Lower lobe of right lung (tissue), 2 donors: ENCODE measurements at regions not wholly inside any gene's neighbourhood (a gene's known extent, or its start where the extent isn't known, plus 50 kb on each side); places are given as distances from the start of the nearest gene placed in this dataset.

ENCODE experiments used
- ATAC-seq, 2 donors: fragments of 200-7000 bp; cut with Tn5 transposase; one replicate each; pipeline ENCODE4 v1.9.1; 2020 to 2022; ENCODE audit warnings: mild to moderate bottlenecking in 2 of 2, moderate library complexity in 2 of 2
- DNase-seq: peaks from one replicate; pipeline ENCODE4 v3.0.0-alpha.2; 2020
- H3K27ac ChIP-seq: fragments of 200-600 bp; one replicate; pipeline ENCODE4 v1.8.0; 2022
- H3K27me3 ChIP-seq: fragments of 200-600 bp; one replicate; pipeline ENCODE4 v1.8.0; 2022; ENCODE audit warnings: low read depth
- H3K36me3 ChIP-seq: fragments of 200-600 bp; one replicate; pipeline ENCODE4 v1.8.0; 2022; ENCODE audit warnings: mild to moderate bottlenecking
- H3K4me1 ChIP-seq: fragments of 200-600 bp; one replicate; pipeline ENCODE4 v1.8.0; 2022
- H3K4me3 ChIP-seq: fragments of 200-600 bp; one replicate; pipeline ENCODE4 v1.8.0; 2022; ENCODE audit warnings: mild to moderate bottlenecking
- H3K9me3 ChIP-seq: fragments of 200-600 bp; one replicate; pipeline ENCODE4 v1.8.0; 2022
- intact Hi-C: fragments of 100-400 bp; cut with DNase I; formaldehyde crosslinking; loops from one replicate; pipeline ENCODE4 v1.11.0; 2022
- TF ChIP-seq, protein P1 (sequence below): fragments of 200-600 bp; IDR thresholded peaks from one replicate; pipeline ENCODE4 v1.8.0; 2022; ENCODE audit warnings: antibody characterized with exemption, mild to moderate bottlenecking
- donor health status: DM: no; HTN: yes; CAD: no; lungs with severe emphysema.

GRCh38 chr16:73418691-73419090, 370.8 kb upstream of the ZFHX3 start:
- Histone ChIP-seq H3K27ac (no peak overlapping the region), H3K4me3 (no peak overlapping the region), H3K4me1 (no peaks in the 10 kb centered on the region), H3K36me3 (no peaks in the 10 kb centered on the region), H3K27me3 (no peaks in the 10 kb centered on the region), H3K9me3 (no peaks in the 10 kb centered on the region)
- TF ChIP-seq, protein P1, sequence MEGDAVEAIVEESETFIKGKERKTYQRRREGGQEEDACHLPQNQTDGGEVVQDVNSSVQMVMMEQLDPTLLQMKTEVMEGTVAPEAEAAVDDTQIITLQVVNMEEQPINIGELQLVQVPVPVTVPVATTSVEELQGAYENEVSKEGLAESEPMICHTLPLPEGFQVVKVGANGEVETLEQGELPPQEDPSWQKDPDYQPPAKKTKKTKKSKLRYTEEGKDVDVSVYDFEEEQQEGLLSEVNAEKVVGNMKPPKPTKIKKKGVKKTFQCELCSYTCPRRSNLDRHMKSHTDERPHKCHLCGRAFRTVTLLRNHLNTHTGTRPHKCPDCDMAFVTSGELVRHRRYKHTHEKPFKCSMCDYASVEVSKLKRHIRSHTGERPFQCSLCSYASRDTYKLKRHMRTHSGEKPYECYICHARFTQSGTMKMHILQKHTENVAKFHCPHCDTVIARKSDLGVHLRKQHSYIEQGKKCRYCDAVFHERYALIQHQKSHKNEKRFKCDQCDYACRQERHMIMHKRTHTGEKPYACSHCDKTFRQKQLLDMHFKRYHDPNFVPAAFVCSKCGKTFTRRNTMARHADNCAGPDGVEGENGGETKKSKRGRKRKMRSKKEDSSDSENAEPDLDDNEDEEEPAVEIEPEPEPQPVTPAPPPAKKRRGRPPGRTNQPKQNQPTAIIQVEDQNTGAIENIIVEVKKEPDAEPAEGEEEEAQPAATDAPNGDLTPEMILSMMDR = no peak
- DNase-seq = no peak
- intact Hi-C loops = no loop called here
- ATAC-seq = no peak

- no peak overlapping the region for H3K27ac ChIP-seq
- no peak for DNase-seq
- H3K27me3 ChIP-seq = no peaks in the 10 kb centered on the region
- H3K4me3 ChIP-seq = no peak overlapping the region
- ATAC-seq = no peak
- no peaks in the 10 kb centered on the region for H3K9me3 ChIP-seq
- TF ChIP-seq, protein P1 = no peak
- no peaks in the 10 kb centered on the region for H3K4me1 ChIP-seq
- intact Hi-C loops = no loop called here
- H3K36me3 ChIP-seq = no peaks in the 10 kb centered on the region
These were observed 370.1 kb upstream of the ZFHX3 start for GRCh38 chr16:73418051-73418450.

DNA sequence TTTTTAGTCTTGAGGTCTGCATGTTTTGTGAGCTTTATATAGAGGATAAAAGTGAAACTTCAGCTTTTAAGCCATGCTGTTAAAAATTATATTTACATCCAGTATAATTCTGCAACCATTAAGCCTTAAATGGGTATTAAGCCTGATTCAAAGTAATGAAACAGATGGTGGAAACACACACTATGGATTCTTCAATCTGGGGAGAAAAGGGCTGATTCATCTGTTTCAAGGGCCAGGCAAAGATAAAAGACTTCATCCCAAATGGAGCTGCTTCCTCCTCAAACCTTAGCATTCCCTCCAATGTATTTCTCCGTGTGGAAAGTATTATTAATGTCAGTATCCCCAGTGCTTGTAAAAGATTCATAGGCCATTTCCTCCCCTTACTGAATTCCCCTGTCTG, 367.4 kb upstream of the ZFHX3 start:
- intact Hi-C loops = no loop called here
- Histone ChIP-seq H3K36me3 (no peaks in the 10 kb centered on the region), H3K27ac (no peak overlapping the region), H3K27me3 (no peaks in the 10 kb centered on the region), H3K4me1 (no peaks in the 10 kb centered on the region), H3K9me3 (no peaks in the 10 kb centered on the region), H3K4me3 (no peak overlapping the region)
- TF ChIP-seq, protein P1 = no peak
- ATAC-seq = no peak
- DNase-seq = no peak

GRCh38 chr16:73414638-73415037, 366.7 kb upstream of the ZFHX3 start:
- Histone ChIP-seq H3K36me3 (no peaks in the 10 kb centered on the region), H3K9me3 (no peaks in the 10 kb centered on the region), H3K27me3 (no peaks in the 10 kb centered on the region), H3K4me1 (no peaks in the 10 kb centered on the region), H3K27ac (no peak overlapping the region), H3K4me3 (no peak overlapping the region)
- ATAC-seq (no peak), DNase-seq (no peak)
- TF ChIP-seq, protein P1 = no peak
- intact Hi-C loops = no loop called here

DNA sequence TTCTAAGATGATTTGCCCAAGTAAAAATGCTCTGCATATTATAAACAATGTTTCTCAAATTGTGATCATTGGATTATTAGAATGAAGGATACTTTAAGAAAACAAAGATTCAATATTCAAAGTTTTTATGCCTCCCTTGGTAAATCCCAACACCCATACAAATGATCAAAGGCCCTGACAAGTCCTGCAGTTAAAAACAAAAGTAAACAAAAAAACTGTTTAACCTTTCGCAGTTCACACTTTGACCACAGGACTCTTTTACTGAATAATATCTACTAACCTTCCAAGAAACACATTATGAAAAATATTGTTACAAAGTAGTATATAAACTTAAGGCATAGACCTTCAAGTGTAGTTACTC, 365.9 kb upstream of the ZFHX3 start:
- TF ChIP-seq, protein P1 = no peak
- no peak for ATAC-seq
- no peaks in the 10 kb centered on the region for H3K9me3 ChIP-seq
- no peaks in the 10 kb centered on the region for H3K4me1 ChIP-seq
- no peak overlapping the region for H3K4me3 ChIP-seq
- no peak overlapping the region for H3K27ac ChIP-seq
- no peaks in the 10 kb centered on the region for H3K36me3 ChIP-seq
- no peaks in the 10 kb centered on the region for H3K27me3 ChIP-seq
- intact Hi-C loops = no loop called here
- no peak for DNase-seq
